Endothelial cell of umbilical vein (primary cell): ENCODE measurements at regions not wholly inside any gene's neighbourhood (a gene's known extent, or its start where the extent isn't known, plus 50 kb on each side); places are given as distances from the start of the nearest gene placed in this dataset.

Source experiments
- BruUV-seq: library from RNA; stranded (reverse); fragments of 400-500 nt; replicated peaks from 2 replicates; lab custom pipeline; 2021; lab: Mats Ljungman, UMichigan
- CTCF ChIA-PET: fragments of 300-600, 350-600 bp; sonication (Branson Sonifier 250); formaldehyde crosslinking; loops from one replicate; lab custom pipeline; 2021; ENCODE audit warnings: antibody characterized with exemption, inconsistent platforms; lab: Charles Lee
- POLR2A ChIA-PET: fragments of 300-600, 350-600 bp; sonication (Branson Sonifier 250); formaldehyde crosslinking; loops from one replicate; lab custom pipeline; 2021; ENCODE audit warnings: antibody characterized with exemption, inconsistent platforms; lab: Charles Lee
- DNase-seq: peaks from one replicate; pipeline ENCODE4 v3.0.0-alpha.2; 2011; ENCODE audit warnings: low read depth, low spot score
- FAIRE-seq: peaks from 2 replicates; lab custom pipeline; 2011; peaks lifted over from hg19 to GRCh38; lab: Jason Lieb, UNC
- H2AFZ ChIP-seq: 2 replicates; pipeline ENCODE4 v1.6.0; 2012; ENCODE audit warnings: low read depth, low read length, control low read depth, inconsistent platforms
- H3K27ac ChIP-seq: 2 replicates; pipeline ENCODE4 v1.5.1; 2011; ENCODE audit warnings: low read depth, mild to moderate bottlenecking, control low read depth, low read length, moderate library complexity; ENCODE audit not compliant: insufficient read depth
- H3K27me3 ChIP-seq, 2 experiments: 2 replicates each; pipeline versions ENCODE4 v1.6.0 to v1.6.1; 2011; ENCODE audit warnings: low read length in 2 of 2, mixed read lengths in 1 of 2; ENCODE audit not compliant: control insufficient read depth in 2 of 2, insufficient read depth in 2 of 2
- H3K36me3 ChIP-seq, 2 experiments: 2 replicates in 1 of 2; 3 replicates in 1 of 2; pipeline ENCODE4 v1.5.1; 2011; ENCODE audit warnings: low read length in 2 of 2, mild to moderate bottlenecking in 1 of 2, moderate library complexity in 1 of 2; ENCODE audit not compliant: control insufficient read depth in 2 of 2, insufficient read depth in 2 of 2; ENCODE audit errors: extremely low read depth in 1 of 2
- H3K4me1 ChIP-seq: 3 replicates; pipeline ENCODE4 v1.5.1; 2011; ENCODE audit warnings: mild to moderate bottlenecking, low read length; ENCODE audit not compliant: control insufficient read depth, insufficient read depth; ENCODE audit errors: extremely low read depth
- H3K4me2 ChIP-seq: 2 replicates; pipeline ENCODE4 v1.6.1; 2011; ENCODE audit warnings: low read length, control low read depth, mixed read lengths; ENCODE audit not compliant: insufficient read depth
- H3K4me3 ChIP-seq, 3 experiments: fragments of 200-600 bp in 1 of 3; sonication (generic), shearing (Covaris generic) in 1 of 3; replicated peaks in 1 of 3; 2 replicates each; pipeline ENCODE4 v1.5.1; 2011 to 2016; ENCODE audit warnings: control low read depth in 3 of 3, low read length in 3 of 3, mild to moderate bottlenecking in 2 of 3, inconsistent platforms in 1 of 3, low read depth in 1 of 3, moderate library complexity in 1 of 3; ENCODE audit not compliant: insufficient read depth in 1 of 3
- H3K79me2 ChIP-seq: 2 replicates; pipeline ENCODE4 v1.6.0; 2012; ENCODE audit warnings: low read length, inconsistent platforms; ENCODE audit not compliant: control insufficient read depth, insufficient read depth
- H3K9ac ChIP-seq: replicated peaks from 2 replicates; pipeline ENCODE3; 2011; ENCODE audit warnings: low read length, control low read depth; ENCODE audit not compliant: insufficient read depth; ENCODE audit errors: extremely low read depth
- H3K9me1 ChIP-seq: replicated peaks from 3 replicates; pipeline ENCODE4 v1.6.0; 2011; ENCODE audit warnings: mild to moderate bottlenecking, low read length; ENCODE audit not compliant: control insufficient read depth, insufficient read depth; ENCODE audit errors: extremely low read depth
- H3K9me3 ChIP-seq: replicated peaks from 2 replicates; pipeline ENCODE4 v1.5.1; 2012; ENCODE audit warnings: low read length, inconsistent platforms; ENCODE audit not compliant: control insufficient read depth, insufficient read depth
- H4K20me1 ChIP-seq: replicated peaks from 2 replicates; pipeline ENCODE3; 2011; ENCODE audit warnings: mild to moderate bottlenecking, low read length; ENCODE audit not compliant: control insufficient read depth, insufficient read depth; ENCODE audit errors: extremely low read depth
- CTCF ChIP-seq, 2 donors: IDR thresholded peaks; 1 replicate in 1 of 2; 2 replicates in 1 of 2; pipeline ENCODE4 v1.5.1; 2011; ENCODE audit warnings: low read length in 2 of 2, mild to moderate bottlenecking in 2 of 2, moderate library complexity in 2 of 2, control low read depth in 1 of 2, inconsistent platforms in 1 of 2, low read depth in 1 of 2; ENCODE audit not compliant: insufficient read depth in 1 of 2; ENCODE audit errors: extremely low read depth in 1 of 2
- EZH2 ChIP-seq: IDR thresholded peaks from 2 replicates; pipeline ENCODE4 v1.6.1; 2012; ENCODE audit warnings: borderline replicate concordance, low read depth, mild to moderate bottlenecking, moderate library complexity, low read length, inconsistent platforms; ENCODE audit not compliant: severe bottlenecking
- FOS ChIP-seq: IDR thresholded peaks from 2 replicates; pipeline ENCODE4 v1.6.1; 2011; ENCODE audit warnings: mild to moderate bottlenecking, low read length, moderate library complexity, borderline replicate concordance; ENCODE audit not compliant: insufficient read depth
- GATA2 ChIP-seq: IDR thresholded peaks from 2 replicates; pipeline ENCODE4 v1.7.0; 2011; ENCODE audit warnings: low read depth, mild to moderate bottlenecking, moderate library complexity, mixed read lengths, low read length; ENCODE audit not compliant: insufficient read length, insufficient read depth
- JUN ChIP-seq: IDR thresholded peaks from 2 replicates; pipeline ENCODE4 v1.6.1; 2011; ENCODE audit warnings: borderline replicate concordance, low read depth; ENCODE audit not compliant: insufficient read length, insufficient read depth
- MAX ChIP-seq: IDR thresholded peaks from 2 replicates; pipeline ENCODE4 v1.6.1; 2011; ENCODE audit not compliant: insufficient read depth, insufficient read length
- MYC ChIP-seq: IDR thresholded peaks from one replicate; pipeline ENCODE4 v1.6.1; 2011; ENCODE audit warnings: mild to moderate bottlenecking, low read depth, low read length
- POLR2A ChIP-seq: IDR thresholded peaks from 2 replicates; pipeline ENCODE4 v1.6.1; 2012; ENCODE audit warnings: low read depth, mild to moderate bottlenecking, control low read depth, low read length
- POLR2AphosphoS5 ChIP-seq: IDR thresholded peaks from 2 replicates; pipeline ENCODE4 v1.6.1; 2012; ENCODE audit warnings: low read depth, mild to moderate bottlenecking, control low read depth, low read length, moderate library complexity; ENCODE audit not compliant: insufficient read depth
- dilution Hi-C: fragments of 300-500 bp; cut with MboI; formaldehyde crosslinking; loops from one replicate; pipeline ENCODE4 v1.15.0; 2019; ENCODE audit warnings: low sequenced_read_pairs; ENCODE audit not compliant: extremely low pct_ligation_motif_present
- intact Hi-C: fragments of 100-400 bp; cut with micrococcal nuclease; formaldehyde crosslinking; loops from one replicate; pipeline ENCODE4 v1.10.0; 2022

GRCh38 chrX:16440446-16440845, 209.5 kb upstream of the S100G start:
- ChIA-PET CTCF (no interaction called here), POLR2A (no interaction called here)
- no peaks in the 10 kb centered on the region for H3K27me3 ChIP-seq
- H3K9me1 ChIP-seq = no peaks in the 10 kb centered on the region
- H2AFZ ChIP-seq = no peak overlapping the region
- no peaks in the 10 kb centered on the region for H3K36me3 ChIP-seq
- H3K9me3 ChIP-seq = no peaks in the 10 kb centered on the region
- H3K4me1 ChIP-seq = no peaks in the 10 kb centered on the region
- no peaks in the 10 kb centered on the region for H3K79me2 ChIP-seq
- dilution Hi-C loops = no loop called here
- H3K4me2 ChIP-seq = no peak overlapping the region
- H3K9ac ChIP-seq = no peak overlapping the region
- intact Hi-C loops = loop anchor here (10.0 kb wide), 2 partner anchors 316 to 676 kb away; partner anchors contain the start of gene GRPR
- no peak overlapping the region for H3K4me3 ChIP-seq
- DNase-seq (no peak), FAIRE-seq (no peak)
- no peak overlapping the region for H3K27ac ChIP-seq
- BruUV-seq = no TSS peak
- H4K20me1 ChIP-seq = no peaks in the 10 kb centered on the region
- TF ChIP-seq MYC = no peak
- TF ChIP-seq CTCF (IDR thresholded peaks at IDR 0.05; ENCODE audit: extremely low read depth in 1 of 2, insufficient read depth in 1 of 2, low read depth in 1 of 2, low read length in 2 of 2) = no peak
- TF ChIP-seq MAX = no peak
- TF ChIP-seq GATA2 = no peak
- no peak for TF ChIP-seq EZH2
- no peak for TF ChIP-seq POLR2A
- no peak for TF ChIP-seq JUN
- TF ChIP-seq POLR2AphosphoS5 = no peak
- TF ChIP-seq FOS = no peak
